RWPE1 (cell line): ENCODE measurements at regions not wholly inside any gene's neighbourhood (a gene's known extent, or its start where the extent isn't known, plus 50 kb on each side); places are given as distances from the start of the nearest gene placed in this dataset.

Source experiments
- CTCF ChIA-PET: fragments of 350-600 bp; sonication (Branson Sonifier 250); formaldehyde crosslinking; extraction: SDS; loops from one replicate; lab custom pipeline; 2021; lab: Yijun Ruan, JAX
- POLR2A ChIA-PET: fragments of 400-600 bp; formaldehyde crosslinking; extraction: SDS; loops from one replicate; lab custom pipeline; 2020; ENCODE audit warnings: antibody characterized with exemption; ENCODE audit not compliant: low non-redundant PET; lab: Yijun Ruan, JAX
- DNase-seq: peaks from one replicate; pipeline ENCODE4 v3.0.0; 2012; ENCODE audit warnings: low spot score
- H3K27ac ChIP-seq: fragments of 450-650 bp; 2 replicates; pipeline ENCODE4 v1.5.1; 2017
- TF ChIP-seq, protein P1 (sequence below): fragments of 450-650 bp; conservative IDR thresholded peaks from 2 replicates; pipeline ENCODE4 v1.5.1; 2017; ENCODE audit warnings: low read depth, mild to moderate bottlenecking

DNA sequence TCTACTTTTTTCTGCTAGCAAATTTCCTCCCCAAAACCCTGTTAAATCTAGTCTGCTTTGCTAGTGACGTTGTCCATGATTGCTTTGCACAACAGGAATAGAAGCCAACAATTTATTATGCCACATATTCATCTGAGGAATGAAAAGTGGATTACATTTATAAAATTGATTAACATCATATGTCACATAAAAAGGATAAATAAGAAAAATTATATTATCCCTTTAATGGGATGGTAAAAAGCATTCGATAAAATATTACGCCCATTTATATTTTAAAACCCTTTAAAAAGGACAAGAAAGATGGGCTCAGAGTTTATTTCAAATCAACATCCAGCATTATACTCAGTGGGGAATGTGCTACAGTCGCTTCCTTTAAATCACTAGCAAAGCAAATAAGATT is 991.7 kb downstream of the DIAPH3 start:
- DNase-seq = no peak
- TF ChIP-seq, protein P1, sequence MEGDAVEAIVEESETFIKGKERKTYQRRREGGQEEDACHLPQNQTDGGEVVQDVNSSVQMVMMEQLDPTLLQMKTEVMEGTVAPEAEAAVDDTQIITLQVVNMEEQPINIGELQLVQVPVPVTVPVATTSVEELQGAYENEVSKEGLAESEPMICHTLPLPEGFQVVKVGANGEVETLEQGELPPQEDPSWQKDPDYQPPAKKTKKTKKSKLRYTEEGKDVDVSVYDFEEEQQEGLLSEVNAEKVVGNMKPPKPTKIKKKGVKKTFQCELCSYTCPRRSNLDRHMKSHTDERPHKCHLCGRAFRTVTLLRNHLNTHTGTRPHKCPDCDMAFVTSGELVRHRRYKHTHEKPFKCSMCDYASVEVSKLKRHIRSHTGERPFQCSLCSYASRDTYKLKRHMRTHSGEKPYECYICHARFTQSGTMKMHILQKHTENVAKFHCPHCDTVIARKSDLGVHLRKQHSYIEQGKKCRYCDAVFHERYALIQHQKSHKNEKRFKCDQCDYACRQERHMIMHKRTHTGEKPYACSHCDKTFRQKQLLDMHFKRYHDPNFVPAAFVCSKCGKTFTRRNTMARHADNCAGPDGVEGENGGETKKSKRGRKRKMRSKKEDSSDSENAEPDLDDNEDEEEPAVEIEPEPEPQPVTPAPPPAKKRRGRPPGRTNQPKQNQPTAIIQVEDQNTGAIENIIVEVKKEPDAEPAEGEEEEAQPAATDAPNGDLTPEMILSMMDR = no peak
- CTCF ChIA-PET = interaction anchor here (0.7 kb wide), 1 partner anchor 887 kb away, joined by 3 read pairs; no protein-coding TSS in a partner anchor
- H3K27ac ChIP-seq = no peak overlapping the region
- POLR2A ChIA-PET = no interaction called here

DNA sequence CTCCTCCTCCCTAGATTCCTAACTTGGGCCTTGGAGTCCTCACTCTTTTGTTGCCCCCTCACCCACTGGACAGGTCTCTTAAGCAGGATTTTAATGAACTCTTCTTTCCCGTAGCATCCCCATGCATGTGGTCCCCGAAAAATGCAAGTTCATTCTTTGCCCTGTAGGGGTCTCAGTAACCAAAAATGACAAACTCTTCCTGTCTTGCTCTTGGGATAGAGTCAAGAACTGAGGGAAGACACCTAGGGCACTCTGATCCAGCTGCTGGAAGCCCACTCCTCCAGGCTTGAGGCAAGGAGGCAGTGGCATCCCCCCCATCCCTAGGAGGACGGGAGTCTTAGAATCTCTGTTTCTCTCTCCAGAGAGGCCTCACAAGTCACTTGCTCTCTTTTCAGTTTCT is 987.0 kb downstream of the DIAPH3 start:
- TF ChIP-seq, protein P1 = no peak

DNA sequence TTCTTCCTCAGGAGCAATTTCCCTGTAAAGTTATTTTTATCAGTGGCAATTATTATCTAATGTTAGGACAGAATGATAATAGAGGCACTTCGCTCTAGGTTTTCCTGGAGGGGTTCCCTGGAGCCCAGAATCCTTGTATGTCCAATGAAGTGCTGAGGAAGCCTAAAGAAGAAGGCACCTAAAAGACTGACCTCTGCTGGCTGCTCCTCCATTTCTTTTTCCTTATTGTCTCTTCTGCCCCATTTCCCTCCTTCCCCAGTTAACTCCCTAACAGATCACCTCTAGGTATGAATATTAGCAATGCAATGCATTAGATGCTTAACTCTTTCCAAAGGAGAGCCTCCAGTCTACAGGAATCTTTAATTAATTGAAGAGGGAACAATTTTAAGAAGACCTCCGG is 985.4 kb downstream of the DIAPH3 start:
- no peak for DNase-seq
- ChIA-PET POLR2A (no interaction called here), CTCF (no interaction called here)
- H3K27ac ChIP-seq = no peak overlapping the region
- TF ChIP-seq, protein P1 = no peak

More for the DNA sequence above, 987.0 kb downstream of the DIAPH3 start:
- CTCF ChIA-PET = interaction anchor here (0.8 kb wide), 1 partner anchor 576 kb away, joined by 6 read pairs; no protein-coding TSS in a partner anchor
- DNase-seq = no peak
- H3K27ac ChIP-seq = no peak overlapping the region
- POLR2A ChIA-PET = no interaction called here

DNA sequence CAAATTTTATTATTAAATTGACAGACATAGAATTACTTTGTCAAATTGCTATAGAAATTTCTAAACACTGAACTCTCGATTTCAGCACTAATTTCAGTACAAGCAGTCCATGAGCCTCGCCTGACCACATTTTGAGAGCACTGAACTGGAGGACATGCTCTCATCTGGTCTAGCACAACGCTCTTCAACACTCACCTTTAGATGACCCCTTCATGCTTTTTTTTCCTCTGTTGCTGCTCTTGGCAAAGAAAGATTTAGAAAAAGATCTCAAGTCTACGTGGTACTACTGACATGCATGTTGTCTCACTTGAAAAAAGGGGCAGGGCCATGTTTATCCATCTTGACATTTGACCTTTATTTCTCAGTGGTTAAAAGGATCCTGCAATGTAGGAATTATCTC is 981.5 kb downstream of the DIAPH3 start:
- DNase-seq = no peak
- no peak overlapping the region for H3K27ac ChIP-seq
- TF ChIP-seq, protein P1 = no peak
- POLR2A ChIA-PET = no interaction called here
- CTCF ChIA-PET = no interaction called here

DNA sequence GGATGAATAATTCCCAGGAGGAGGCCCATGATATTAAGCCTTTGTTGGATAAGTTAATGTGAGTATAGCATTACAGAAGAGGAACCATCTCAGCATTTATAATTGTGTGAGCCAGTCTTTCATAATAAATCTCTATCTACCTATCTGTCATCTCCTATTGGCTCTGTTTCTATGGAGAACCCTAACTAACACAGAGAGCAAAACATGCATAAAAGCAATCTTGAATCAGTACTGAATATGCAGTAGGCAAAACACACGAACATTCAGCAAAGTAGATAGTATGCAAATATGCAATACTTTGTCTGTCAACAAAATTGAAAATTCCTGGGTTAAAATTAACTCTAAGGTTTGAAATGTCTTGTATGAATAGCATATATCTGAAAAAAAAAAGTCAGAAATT is 966.3 kb downstream of the DIAPH3 start:
- CTCF ChIA-PET = no interaction called here
- DNase-seq = no peak
- POLR2A ChIA-PET = no interaction called here
- TF ChIP-seq, protein P1 = no peak
- H3K27ac ChIP-seq = no peak overlapping the region

DNA sequence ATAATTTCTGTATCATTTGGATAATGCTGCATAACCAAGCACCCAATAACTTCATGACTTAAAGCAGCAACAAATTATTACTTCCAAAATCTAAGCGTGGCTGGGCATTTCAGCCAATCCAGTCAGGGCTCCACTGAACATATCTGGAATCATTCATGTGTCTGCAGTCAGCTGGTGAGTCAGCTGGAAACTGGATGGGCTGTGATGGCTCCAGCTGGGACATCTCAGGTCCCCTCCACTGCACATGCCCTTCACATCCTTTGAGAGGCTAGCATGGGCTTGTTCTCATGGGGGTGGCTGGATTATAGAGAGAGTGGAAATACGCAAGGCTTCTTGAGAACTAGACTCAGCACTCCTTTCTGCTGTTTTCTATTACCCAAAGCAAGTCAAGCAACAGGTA is 961.9 kb downstream of the DIAPH3 start:
- no peak overlapping the region for H3K27ac ChIP-seq
- TF ChIP-seq, protein P1 = no peak
- DNase-seq = no peak
- ChIA-PET CTCF (no interaction called here), POLR2A (no interaction called here)

DNA sequence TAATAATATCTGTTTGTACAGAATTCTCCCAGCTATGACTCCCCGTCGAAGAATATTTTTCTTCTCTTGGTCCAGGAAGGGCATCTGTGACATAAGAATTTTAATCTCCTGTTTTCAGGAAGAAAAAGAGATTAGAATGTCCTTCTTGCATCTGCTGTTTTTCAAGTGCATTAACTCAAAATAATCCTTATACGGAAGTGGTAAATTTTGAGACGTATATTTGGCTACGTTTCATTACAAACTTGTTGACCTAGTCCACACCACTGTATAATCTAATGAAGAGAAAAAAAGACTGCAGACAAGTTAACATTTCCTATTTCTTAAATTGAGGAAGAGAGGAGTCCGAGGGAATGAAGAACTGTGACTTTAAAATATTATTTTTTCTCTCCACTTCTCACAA is 959.9 kb downstream of the DIAPH3 start:
- DNase-seq = no peak
- CTCF ChIA-PET = no interaction called here
- TF ChIP-seq, protein P1 = no peak
- H3K27ac ChIP-seq = no peak overlapping the region
- POLR2A ChIA-PET = no interaction called here
